Dedifferentiated amniotic fluid mesenchymal stem cell (primary cell): ENCODE measurements at regions not wholly inside any gene's neighbourhood (a gene's known extent, or its start where the extent isn't known, plus 50 kb on each side); places are given as distances from the start of the nearest gene placed in this dataset.
A peak's percentile ranks its signal among the peaks of the same experiment; 100 is the strongest.

ENCODE experiments used
- DNase-seq: peaks from one replicate; pipeline ENCODE4 v3.0.0-alpha.2; 2016; ENCODE audit errors: extremely low spot score

DNA sequence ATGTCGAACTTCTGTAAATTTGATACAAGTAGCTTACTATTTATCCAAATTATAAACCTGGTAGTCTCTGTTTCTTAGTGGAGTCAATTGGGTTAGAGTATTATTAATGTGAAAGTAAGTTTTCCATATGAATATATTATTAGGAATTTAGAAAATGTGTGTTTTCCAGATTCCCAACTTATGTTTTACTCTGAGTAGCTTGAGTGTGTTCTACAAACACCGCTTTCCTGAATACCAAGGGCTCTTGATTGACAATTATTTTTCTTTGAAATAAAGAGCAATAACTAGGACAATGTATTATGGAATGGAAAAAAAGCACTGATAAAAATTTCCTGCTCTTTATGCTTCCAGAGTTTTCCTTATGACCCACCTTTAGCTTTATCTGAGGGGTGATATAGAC, 233.6 kb downstream of the POSTN start:
- DNase-seq, result no peak

- DNase-seq, result no peak
Observed at GRCh38 chr13:37364007-37364406, 234.6 kb downstream of the POSTN start.

- DNase-seq, result no peak
Observed at GRCh38 chr13:37361608-37362007, 237.0 kb downstream of the POSTN start.

GRCh38 chr13:37360556-37360955, 238.0 kb downstream of the POSTN start:
- DNase-seq, result no peak

GRCh38 chr13:37357548-37357947, 241.0 kb downstream of the POSTN start:
- DNase-seq, result no peak

- no peak for DNase-seq
Observed at GRCh38 chr13:37353911-37354310, 244.7 kb downstream of the POSTN start.

GRCh38 chr13:37351211-37351610, 245.7 kb upstream of the CSNK1A1L start:
- no peak for DNase-seq

DNA sequence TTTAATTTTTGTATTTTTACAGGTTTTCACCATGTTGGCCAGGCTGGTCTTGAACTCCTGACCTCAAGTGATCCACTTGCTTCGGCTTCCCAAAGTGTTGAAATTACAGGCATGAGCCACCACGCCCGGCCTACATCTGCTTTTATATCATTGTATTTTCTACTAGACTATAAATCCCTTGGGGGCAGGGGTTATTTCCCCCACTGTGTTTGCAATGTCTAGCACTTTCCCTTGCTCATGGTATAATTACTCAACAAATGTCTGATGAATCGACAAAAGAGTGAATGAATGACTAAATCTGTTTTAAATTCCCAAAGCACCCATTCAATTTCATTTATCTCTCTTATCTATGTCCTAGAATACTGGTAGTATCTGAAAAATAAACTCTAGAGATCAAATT, 244.5 kb upstream of the CSNK1A1L start:
- DNase-seq, result no peak

DNA sequence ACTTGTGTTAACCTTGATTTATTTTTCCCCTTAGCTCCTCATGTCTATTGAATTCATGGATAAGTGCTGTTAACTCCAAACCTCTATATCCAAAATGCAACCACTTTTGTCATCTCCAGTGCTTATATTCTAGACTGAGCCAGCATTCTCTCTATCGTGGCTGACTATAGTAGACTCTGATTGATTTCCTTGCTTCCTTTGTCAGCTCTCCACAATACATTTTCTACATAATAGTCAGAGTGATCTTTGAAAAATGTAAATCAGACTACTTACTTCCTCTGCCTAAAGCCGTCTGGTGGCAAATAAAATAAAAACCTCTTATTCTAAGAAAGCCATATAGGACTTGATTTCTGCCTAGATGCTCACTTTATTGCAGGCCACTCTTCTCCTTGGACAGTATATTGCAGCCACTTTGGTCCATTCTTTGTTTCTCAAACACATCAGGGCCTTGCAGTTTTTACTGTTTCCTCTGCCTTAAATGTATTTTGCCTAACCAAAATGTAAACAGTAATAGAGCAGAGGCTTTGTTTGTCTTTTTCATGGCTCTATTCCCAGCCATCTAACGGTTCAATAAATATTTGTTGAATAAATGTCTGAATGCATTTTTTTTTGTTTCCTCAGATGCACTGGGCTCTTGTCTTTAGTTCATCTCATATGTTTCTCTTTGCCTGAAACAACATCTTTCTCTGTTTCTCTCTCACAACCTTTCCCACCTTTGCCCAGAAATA, 243.6 kb upstream of the CSNK1A1L start:
- DNase-seq, result no peak

DNA sequence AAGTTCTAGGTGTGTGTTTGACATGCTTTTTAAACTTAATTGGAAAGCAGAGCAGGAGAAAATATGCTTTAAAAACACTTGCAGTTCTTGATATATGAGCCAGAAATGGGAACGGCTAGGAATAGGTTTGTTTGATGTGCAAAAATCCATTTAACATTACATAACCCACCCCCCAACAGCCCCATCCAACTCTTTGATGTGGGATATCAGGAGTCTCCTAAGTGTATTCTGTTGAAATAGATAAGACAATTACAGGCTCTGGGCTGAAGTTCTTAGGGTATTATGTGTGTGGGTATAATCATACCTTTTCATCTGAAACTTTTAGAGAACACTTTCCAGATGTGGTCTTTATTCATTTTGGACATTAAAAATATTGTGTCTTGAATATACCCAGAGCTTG, 240.4 kb upstream of the CSNK1A1L start:
- no peak for DNase-seq

DNA sequence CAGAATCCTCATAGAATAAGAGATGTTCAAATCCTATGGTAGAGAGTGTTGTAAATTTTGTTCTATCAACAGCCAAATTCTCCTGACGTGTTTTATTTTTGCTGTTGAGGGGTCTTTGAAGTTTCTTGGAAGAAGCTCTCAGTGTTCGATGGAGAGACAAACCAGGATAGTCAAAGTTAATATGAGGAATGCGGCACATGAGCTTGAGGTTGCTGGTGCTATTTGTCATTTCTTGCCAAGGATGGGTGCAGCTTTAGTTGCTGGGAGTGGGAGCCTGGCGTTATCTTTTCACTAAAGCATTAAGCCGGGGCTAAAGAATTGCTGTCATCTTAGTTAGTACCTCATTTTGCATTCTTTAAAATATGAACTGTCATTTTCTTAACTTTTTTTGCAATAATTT, 239.9 kb upstream of the CSNK1A1L start:
- DNase-seq, result no peak

- no peak for DNase-seq
Observed at GRCh38 chr13:37344056-37344455, 238.6 kb upstream of the CSNK1A1L start.

- DNase-seq, result no peak
Observed at GRCh38 chr13:37342205-37342604, 236.7 kb upstream of the CSNK1A1L start.

- no peak for DNase-seq
Observed at GRCh38 chr13:37340901-37341670, 235.6 kb upstream of the CSNK1A1L start.

DNA sequence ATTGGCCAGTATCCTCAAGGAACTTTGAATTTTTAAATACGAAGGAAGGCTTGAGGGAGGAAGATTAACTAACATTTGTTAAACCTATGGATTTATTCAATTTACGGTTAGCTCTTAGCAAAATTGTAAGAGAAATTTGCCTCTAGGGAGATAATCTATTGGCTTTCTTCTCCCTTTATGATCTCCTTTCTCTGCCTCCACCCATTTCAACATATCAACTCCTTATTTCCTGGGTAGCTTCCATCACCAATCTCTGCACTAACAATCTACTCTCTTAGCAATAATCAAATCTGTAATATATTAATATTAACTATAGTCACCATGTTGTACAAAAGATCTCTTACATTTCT, 233.9 kb upstream of the CSNK1A1L start:
- DNase-seq, result no peak

DNA sequence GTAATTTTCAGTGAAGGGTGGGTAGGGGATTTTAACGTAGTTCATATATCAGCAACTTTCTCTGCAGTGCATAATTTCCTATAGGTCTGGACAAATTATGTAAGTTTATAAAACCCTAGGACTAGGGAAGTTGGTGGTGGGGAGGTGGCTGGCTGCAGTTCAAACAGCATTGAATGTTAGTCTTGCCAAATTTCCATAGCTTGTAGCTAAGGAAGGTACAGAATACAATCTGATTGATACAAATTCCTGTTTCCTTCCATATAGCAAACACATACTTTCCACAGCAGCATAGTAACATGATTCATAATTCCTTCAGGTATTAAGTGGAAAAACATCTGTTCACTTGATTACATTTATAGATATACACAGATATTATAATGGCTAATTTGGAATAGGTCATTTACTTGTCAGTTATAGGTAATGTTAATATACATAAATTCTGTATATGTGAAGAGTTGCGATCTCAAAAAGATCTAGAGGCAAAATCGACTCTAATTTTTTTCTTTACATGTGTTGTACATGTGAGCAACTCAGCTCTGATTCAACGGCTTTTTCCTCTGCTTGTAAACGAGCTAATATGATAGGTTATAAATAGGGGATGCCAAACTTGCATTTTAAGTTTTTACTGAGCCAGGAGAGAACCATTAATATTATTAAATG, 233.4 kb upstream of the CSNK1A1L start:
- no peak for DNase-seq

DNA sequence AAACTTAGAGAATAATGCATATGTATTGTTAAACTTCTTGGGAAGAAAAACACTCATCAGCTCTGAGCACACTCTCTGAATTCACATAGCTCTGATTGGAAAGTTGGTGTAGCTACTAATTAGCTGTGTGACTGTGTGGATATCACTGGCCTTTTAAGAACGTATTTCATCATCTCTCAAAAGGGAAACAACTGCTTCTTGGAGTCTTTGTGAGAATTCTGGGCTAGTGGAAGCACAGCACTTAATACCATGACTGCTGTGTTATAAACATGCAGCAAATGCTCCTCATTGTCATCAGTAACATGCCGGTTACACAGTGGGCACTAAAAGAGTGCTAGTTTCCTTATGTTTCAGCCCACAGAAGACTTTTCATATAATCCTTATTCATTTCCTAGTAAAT, 220.9 kb upstream of the CSNK1A1L start:
- DNase-seq, result no peak

- no peak for DNase-seq
Observed at GRCh38 chr13:37319031-37319443, 213.6 kb upstream of the CSNK1A1L start.

DNA sequence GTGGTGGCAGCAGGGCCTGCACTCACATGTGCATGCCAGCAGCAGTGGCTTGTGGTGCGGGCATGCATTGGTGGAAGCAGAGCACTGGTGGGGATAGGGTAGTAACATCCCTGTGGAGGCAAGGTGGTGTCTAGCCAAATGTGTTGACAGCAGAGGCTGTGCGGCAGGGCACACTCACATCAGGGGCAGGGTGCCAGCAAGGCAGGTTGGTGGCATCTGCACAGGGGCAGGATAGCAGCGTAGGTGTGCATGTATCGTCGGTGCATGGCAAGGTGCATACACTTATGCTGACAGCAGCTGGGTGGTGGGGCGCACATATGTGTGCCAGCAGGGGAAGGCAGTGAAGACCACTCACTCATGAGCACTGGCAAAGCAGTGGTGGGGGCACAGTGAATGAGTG, 211.5 kb upstream of the CSNK1A1L start:
- no peak for DNase-seq

DNA sequence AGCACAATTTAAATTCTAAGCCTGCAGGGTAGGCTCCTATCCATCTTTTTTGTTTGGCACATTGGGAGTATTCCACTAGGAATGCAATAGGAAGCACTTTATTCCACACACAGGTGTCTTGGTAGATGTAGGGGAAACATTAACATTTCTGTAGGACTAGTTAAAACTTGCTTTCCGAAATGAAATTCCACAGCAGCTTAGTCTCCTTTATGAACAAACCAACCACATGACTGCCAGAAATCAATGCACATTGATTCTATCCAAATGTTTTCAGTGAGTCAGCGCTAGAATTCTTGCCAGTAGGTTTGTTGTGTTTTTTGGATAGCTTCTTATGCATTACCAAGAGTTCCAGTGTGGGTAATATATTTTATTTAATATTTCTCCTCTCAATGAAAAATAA, 207.9 kb upstream of the CSNK1A1L start:
- peak; percentile 69 for DNase-seq

DNA sequence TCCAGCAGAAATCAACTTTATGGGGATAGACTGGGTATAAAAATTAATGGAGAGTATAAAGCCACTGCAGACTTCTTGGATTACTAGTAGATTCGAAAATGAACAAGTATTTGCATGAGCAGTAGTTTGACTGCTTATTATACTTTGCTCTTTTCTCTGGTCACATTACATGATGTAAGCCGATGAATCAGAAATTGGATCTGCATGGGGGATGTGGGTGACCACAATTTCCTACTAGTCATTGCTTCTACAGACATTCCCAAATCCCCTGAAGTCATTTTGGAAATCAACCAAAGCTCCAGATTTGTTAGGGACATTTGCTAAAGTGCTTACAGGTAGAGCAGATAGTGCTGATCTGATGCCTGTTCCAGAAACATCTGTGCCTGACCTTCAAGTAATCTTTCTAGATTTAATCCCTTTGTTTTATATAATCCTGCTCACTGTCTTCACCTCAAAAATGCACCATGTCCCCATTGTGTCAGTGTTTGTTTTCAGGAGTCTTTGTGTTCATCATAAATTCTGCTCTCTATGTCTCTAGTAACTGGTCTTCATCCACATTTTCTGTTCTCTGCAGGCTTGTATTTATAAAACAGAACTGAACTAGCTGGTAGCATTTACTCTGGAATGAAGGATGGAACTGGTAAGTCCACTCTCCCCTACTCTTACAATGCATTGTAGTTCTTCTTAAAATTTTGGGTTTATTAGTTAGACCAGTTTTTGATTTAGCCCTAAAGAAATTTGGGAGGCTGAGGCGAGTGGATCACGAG, 201.5 kb upstream of the CSNK1A1L start:
- DNase-seq, result peak; percentile 87

GRCh38 chr13:37303606-37304005, 198.1 kb upstream of the CSNK1A1L start:
- DNase-seq, result no peak
